ENCODE measurements at regions not wholly inside any gene's neighbourhood (a gene's known extent, or its start where the extent isn't known, plus 50 kb on each side); places are given as distances from the start of the nearest gene placed in this dataset.
"Not testable (repeated sequence)": the region's sequence is repeated elsewhere in the genome, so short reads cannot be mapped to it uniquely, and the experiment has no call there.

- H3K9me3 ChIP-seq; H3K27ac ChIP-seq; H3K4me1 ChIP-seq (replicated peaks); DNase-seq (ENCODE audit: low spot score); H3K4me3 ChIP-seq; H3K36me3 ChIP-seq; H3K27me3 ChIP-seq (replicated peaks; ENCODE audit: insufficient read depth); intact Hi-C loops (cut with DNase I): not testable (repeated sequence)
- 83% methylated on average over 6 of the region's 6 CpGs for WGBS
Observed at GRCh38 chr9:63912451-63912850, 1372.6 kb downstream of the FOXD4L5 start.

DNA sequence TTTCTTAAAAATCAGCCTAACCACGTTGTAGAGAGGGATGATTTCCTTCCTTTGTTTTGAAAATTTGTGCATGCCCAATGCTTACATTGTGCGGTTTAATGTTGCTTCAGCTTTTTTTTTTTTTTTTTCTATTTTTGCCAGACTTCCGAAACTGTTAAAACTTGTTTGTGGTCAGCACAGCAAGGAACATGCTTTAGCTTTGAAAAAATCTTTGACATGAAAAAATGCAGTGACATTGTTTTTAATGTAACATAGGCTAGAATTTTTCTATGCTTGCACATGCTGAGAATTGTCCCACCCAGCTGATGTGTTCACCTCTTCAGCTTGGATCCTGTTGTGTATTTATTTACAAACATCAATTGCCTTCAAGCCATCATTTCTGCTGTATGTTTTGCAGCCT lies 1375.9 kb downstream of the FOXD4L5 start:
- intact Hi-C loops (cut with DNase I); H3K27me3 ChIP-seq (replicated peaks; ENCODE audit: insufficient read depth); DNase-seq (ENCODE audit: low spot score); H3K4me3 ChIP-seq; H3K4me1 ChIP-seq (replicated peaks); H3K27ac ChIP-seq; H3K9me3 ChIP-seq; H3K36me3 ChIP-seq: not testable (repeated sequence)
- 64% methylated on average over 3 of the region's 3 CpGs for WGBS

DNA sequence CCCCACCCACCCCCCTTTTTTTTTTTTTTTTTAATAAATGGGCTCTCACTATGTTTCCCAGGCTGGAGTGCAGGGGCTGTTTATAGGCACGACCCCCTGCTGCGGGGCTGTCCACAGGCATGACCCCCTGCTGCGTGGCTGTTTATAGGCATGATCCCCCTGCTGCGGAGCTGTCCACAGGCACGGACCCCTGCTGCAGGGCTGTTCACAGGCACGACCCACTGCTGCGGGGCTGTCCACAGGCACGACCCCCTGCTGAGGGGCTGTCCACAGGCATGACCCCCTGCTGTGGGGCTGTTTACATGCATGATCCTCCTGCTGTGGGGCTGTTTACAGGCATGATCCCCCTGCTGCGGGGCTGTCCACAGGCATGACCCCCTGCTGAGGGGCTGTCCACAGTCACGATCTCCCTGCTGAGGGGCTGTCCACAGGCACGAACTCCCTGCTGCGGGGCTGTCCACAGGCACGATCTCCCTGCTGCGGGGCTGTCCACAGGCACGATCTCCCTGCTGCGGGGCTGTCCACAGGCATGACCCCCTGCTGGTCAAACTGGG lies 1385.3 kb downstream of the FOXD4L5 start:
- H3K9me3 ChIP-seq; H3K4me3 ChIP-seq; H3K27me3 ChIP-seq (replicated peaks; ENCODE audit: insufficient read depth); H3K36me3 ChIP-seq; intact Hi-C loops (cut with DNase I); H3K4me1 ChIP-seq (replicated peaks); DNase-seq (ENCODE audit: low spot score); H3K27ac ChIP-seq: not testable (repeated sequence)
- 90% methylated on average over 16 of the region's 16 CpGs for WGBS

DNA sequence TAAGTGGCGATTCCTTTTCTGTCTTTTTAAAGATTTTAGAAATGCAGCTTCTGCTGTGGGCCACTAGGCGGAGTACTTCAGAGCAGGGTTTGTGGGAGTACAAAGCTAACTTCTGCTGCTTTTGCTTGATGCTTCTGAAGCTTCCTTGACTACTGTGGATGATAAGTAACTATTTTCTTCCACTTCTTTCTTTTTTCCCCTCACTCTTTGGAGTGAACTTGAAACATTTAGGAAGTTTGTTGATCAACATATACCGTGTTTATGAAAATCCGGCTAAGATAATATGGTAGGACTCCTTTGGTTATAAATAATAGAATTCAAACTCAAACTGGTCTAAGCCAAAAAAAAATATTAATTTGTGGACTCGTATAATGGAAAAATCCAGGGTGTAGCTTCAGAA lies 1403.6 kb downstream of the FOXD4L5 start:
- H3K27ac ChIP-seq; H3K4me1 ChIP-seq (replicated peaks); intact Hi-C loops (cut with DNase I); H3K36me3 ChIP-seq; H3K27me3 ChIP-seq (replicated peaks; ENCODE audit: insufficient read depth); H3K4me3 ChIP-seq; H3K9me3 ChIP-seq; DNase-seq (ENCODE audit: low spot score): not testable (repeated sequence)
- WGBS, result 67% methylated on average over 4 of the region's 5 CpGs

- 94% methylated on average over 11 of the region's 17 CpGs for WGBS
- H3K27me3 ChIP-seq (replicated peaks; ENCODE audit: insufficient read depth), result not testable (repeated sequence)
Observed at GRCh38 chr9:63876380-63876779, 1408.6 kb downstream of the FOXD4L5 start.

DNA sequence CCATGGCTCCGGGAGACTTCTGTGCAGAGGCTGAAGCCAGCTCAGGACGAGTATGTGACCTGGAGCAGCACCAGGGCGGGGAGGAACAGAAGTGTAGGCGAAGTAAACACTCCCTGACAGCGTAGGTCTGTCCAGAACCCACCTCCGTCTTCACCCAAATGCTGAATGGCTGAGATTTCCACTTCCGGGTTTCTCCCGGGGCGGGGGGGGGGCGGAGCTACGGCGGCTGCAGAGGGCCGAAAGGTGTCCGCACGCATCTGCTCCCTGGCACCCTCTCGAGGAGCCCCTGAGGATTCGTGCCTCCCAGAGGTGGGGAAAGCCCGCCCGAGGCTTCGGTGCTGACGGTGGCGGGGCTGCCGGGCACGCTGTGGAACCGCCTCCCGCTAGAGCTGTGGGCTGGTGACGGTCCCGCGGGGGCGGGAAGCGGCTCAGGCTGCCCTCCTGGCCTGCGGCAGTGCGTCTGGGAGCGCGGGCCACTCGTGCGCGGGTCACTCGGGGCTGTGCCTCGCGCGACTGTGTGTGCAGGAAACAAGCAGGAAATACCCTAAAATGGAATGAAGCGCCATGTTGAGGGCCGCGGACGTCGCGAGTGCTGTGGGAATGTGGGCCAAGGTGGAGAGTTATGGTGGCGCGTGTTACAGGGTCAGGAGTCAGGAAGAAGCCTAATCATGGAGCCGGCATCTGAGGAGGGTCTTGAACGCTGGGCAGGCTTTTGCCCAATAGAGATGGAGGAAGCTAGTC lies 1425.4 kb downstream of the FOXD4L5 start:
- Histone ChIP-seq H3K9me3 (no peaks in the 10 kb centered on the region), H3K36me3 (no peaks in the 10 kb centered on the region), H3K4me1 (replicated peaks) (no peaks in the 10 kb centered on the region), H3K27me3 (replicated peaks; ENCODE audit: insufficient read depth) (no peaks in the 10 kb centered on the region), H3K4me3 (peak overlapping the region; percentile 36 to 37), H3K27ac (no peak overlapping the region)
- intact Hi-C loops (cut with DNase I), result no loop called here
- 40% methylated on average over 35 of the region's 52 CpGs for WGBS
- TF ChIP-seq POLR2A (IDR thresholded peaks at IDR 0.05) (no peak), POLR2AphosphoS5 (IDR thresholded peaks at IDR 0.05) (no peak), CTCF (IDR thresholded peaks at IDR 0.05) (no peak)
- DNase-seq (ENCODE audit: low spot score), result peak; percentile 28

More at GRCh38 chr9:63876380-63876779, 1408.6 kb downstream of the FOXD4L5 start:
- H3K4me1 ChIP-seq (replicated peaks); H3K27ac ChIP-seq; intact Hi-C loops (cut with DNase I); H3K36me3 ChIP-seq; DNase-seq (ENCODE audit: low spot score); H3K9me3 ChIP-seq; H3K4me3 ChIP-seq: not testable (repeated sequence)

DNA sequence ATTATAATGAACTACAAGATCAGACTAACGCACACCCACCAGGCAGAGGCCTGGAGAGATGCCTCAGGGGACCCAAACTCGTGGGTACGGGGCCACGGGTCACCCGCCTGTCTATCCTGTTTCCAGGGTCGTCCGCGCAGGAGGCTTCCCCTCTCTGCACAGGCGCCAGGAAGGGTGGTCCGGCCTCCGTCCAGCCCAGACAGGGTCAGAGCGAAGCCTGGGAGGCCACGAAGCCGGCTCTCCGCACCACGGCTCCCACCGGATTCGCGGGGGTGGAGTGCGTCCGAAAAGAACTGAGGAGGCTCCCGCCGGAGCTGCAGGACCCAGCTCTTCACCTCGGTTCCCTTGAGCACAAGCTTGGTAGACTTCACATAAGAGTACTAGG lies 1425.9 kb downstream of the FOXD4L5 start:
- H3K27me3 ChIP-seq (replicated peaks; ENCODE audit: insufficient read depth); H3K4me1 ChIP-seq (replicated peaks); H3K27ac ChIP-seq; DNase-seq (ENCODE audit: low spot score); H3K36me3 ChIP-seq; intact Hi-C loops (cut with DNase I); H3K9me3 ChIP-seq: not testable (repeated sequence)
- H3K4me3 ChIP-seq, result peak overlapping the region; percentile 36 to 37
- 34% methylated on average over 22 of the region's 24 CpGs for WGBS

DNA sequence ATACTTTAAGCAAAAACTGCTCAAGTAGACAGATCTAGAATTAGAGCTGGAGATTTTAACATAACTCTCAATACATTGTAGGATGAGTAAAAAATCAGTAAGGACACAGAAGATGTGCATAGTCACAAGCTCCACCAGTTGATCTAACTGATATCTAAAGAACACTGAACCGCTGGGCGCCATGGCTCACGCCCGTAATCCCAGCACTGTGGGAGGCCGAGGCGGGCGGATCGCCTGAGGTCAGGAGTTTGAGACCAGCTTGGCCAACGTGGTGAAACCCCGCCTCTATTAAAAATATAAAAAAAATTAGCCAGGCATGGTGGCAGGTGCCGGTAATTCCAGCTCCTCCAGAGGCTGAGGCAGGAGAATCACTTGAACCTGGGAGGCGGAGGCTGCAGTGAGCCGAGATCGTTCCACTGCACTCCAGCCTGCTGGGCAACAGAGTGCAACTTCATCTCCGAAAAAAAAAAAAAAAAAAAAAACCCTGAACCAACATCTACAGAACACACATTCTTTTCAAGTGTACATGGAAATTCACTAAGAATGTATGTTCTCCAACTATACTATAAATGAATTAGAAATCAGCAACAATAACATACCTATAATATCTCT lies 1431.8 kb downstream of the FOXD4L5 start:
- H3K4me1 ChIP-seq (replicated peaks); H3K9me3 ChIP-seq; DNase-seq (ENCODE audit: low spot score); H3K4me3 ChIP-seq; intact Hi-C loops (cut with DNase I); H3K27me3 ChIP-seq (replicated peaks; ENCODE audit: insufficient read depth); H3K27ac ChIP-seq; H3K36me3 ChIP-seq: not testable (repeated sequence)
- 89% methylated on average over 15 of the region's 15 CpGs for WGBS

DNA sequence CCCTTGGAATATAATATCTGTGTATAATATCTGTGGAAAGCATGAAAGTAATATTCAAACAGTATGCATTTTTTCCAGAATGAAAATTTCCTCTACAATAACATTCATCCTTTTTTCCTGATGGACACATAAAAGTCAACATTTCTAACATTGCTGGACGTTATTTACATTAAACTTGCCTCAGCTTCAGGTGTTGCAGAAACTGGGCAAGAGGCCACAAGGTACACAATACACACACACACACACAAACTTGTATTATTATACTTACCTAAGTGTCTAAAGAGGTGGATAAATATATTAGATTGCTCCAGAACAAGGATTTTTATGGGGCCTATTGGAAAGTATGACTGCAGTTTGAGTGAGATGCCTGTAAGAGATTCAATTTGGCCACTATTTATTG lies 1460.2 kb downstream of the FOXD4L5 start:
- intact Hi-C loops (cut with DNase I), result not testable (repeated sequence)
- 16% methylated on average over 1 of the region's 1 CpG for WGBS

DNA sequence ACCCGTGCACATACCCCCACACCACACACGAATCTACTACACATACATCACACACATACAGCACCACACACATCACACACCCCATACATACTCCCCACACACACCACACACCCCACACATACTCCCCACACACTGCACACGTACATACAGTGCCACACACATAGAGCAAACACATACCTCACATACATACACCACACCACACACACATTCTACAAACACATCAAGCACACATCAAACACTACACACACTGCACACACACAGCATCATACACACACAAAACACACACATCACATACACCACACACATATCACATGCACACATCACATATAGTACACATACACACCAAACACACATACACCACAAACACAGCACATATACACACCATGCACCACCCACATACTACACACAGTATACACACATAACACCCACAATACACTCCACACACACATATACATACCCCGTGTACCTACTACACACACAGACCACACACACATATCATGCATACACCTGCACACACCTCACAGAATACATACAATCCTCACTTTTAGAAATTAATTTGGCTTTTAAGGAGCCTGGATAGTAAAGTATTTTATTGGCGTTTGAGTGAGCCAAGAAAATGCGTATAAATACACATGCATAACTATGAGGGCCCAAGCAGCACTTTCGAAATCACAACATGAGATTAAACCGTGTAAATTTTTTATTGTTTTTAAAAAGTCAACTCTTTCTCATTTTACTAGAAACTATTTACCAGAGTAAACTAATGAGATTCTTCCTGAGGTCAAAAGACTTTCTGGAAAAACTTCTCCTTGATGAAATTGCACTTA lies 1461.4 kb downstream of the FOXD4L5 start:
- H3K9me3 ChIP-seq; intact Hi-C loops (cut with DNase I); H3K27me3 ChIP-seq (replicated peaks; ENCODE audit: insufficient read depth); H3K36me3 ChIP-seq; H3K4me1 ChIP-seq (replicated peaks); DNase-seq (ENCODE audit: low spot score); H3K4me3 ChIP-seq; H3K27ac ChIP-seq: not testable (repeated sequence)
- 48% methylated on average over 8 of the region's 8 CpGs for WGBS

More for the DNA sequence above, 1460.2 kb downstream of the FOXD4L5 start:
- H3K27ac ChIP-seq; H3K27me3 ChIP-seq (replicated peaks; ENCODE audit: insufficient read depth); H3K4me3 ChIP-seq; DNase-seq (ENCODE audit: low spot score); H3K36me3 ChIP-seq; H3K4me1 ChIP-seq (replicated peaks); H3K9me3 ChIP-seq: not testable (repeated sequence)
